ENCODE measurements at regions not wholly inside any gene's neighbourhood (a gene's known extent, or its start where the extent isn't known, plus 50 kb on each side); places are given as distances from the start of the nearest gene placed in this dataset.

DNA sequence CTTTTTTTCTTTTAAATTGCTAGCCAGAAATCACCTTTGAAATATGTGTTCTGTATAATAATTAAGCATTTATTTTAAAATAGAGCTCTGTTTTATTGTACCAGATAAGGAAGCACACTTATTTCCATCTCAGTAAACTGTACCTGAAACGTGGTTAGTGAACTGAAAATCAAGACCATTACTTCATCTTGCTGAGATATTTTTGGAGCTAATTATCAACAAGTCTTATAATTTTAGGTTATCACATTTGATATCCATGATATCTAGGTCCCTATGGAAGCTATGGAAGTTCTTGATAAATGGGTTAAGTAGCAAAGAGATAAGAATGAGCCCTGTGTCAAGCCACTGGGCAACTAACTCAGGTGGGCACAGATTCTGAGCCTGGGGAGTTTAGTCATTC is 187.2 kb downstream of the NFKBIZ start:
- TF ChIP-seq ZNF701 (tag by site-specific recombination; IDR thresholded peaks at IDR 0.05): no peak
- H3K36me3 ChIP-seq (ENCODE audit: control insufficient read depth in 2 of 2, insufficient read depth in 1 of 2, low read length in 2 of 2): no peaks in the 10 kb centered on the region
- no peaks in the 10 kb centered on the region for H3K9me3 ChIP-seq (ENCODE audit: control insufficient read depth, insufficient read depth, low read depth, low read length)
- no peak overlapping the region for H3K27ac ChIP-seq (ENCODE audit: extremely low read depth, low read depth, low read length)
- H3K4me3 ChIP-seq (ENCODE audit: low read depth, low read length): no peak overlapping the region
- H3K4me1 ChIP-seq (ENCODE audit: control insufficient read depth, insufficient read depth, low read length): no peaks in the 10 kb centered on the region
- POLR2A ChIA-PET: no interaction called here
- CTCF ChIA-PET: no interaction called here

DNA sequence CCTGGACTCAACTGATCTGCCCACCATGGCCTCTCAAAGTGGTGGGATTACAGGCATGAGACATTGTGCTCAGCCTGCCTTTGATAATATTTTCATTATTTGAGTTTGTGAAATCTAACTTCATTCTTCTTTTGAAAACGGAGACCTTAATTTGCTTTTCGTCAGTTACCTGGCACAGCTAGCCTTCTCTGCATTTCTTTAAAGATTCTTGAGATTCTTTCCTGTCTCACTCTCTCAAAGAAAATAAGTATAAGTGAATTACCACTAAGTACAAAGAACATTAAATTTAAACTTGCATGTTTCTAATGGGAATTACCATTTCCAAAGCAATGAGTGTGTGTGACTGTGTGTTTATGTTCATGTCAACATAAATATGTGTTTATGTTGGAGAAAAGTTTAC is 187.9 kb downstream of the NFKBIZ start:
- Histone ChIP-seq H3K4me1 (ENCODE audit: control insufficient read depth, insufficient read depth, low read length) (no peaks in the 10 kb centered on the region), H3K27ac (ENCODE audit: extremely low read depth, low read depth, low read length) (no peak overlapping the region), H3K36me3 (ENCODE audit: control insufficient read depth in 2 of 2, insufficient read depth in 1 of 2, low read length in 2 of 2) (no peaks in the 10 kb centered on the region), H3K4me3 (ENCODE audit: low read depth, low read length) (no peak overlapping the region), H3K9me3 (ENCODE audit: control insufficient read depth, insufficient read depth, low read depth, low read length) (no peaks in the 10 kb centered on the region)
- TF ChIP-seq ZNF324 (tag by site-specific recombination; IDR thresholded peaks at IDR 0.05) (no peak), ZNF529 (tag by site-specific recombination; IDR thresholded peaks at IDR 0.05; ENCODE audit: insufficient replicate concordance) (no peak), OSR2 (tag by site-specific recombination; IDR thresholded peaks at IDR 0.05) (no peak), ZNF433 (tag by site-specific recombination; IDR thresholded peaks at IDR 0.05; ENCODE audit: low read depth) (no peak), ZNF626 (tag by site-specific recombination; IDR thresholded peaks at IDR 0.05) (no peak), ZNF830 (tag by site-specific recombination; IDR thresholded peaks at IDR 0.05; ENCODE audit: low read depth) (no peak), ZNF560 (tag by site-specific recombination; IDR thresholded peaks at IDR 0.05; ENCODE audit: borderline replicate concordance) (no peak), GLI4 (tag by site-specific recombination; IDR thresholded peaks at IDR 0.05) (no peak), ZNF785 (tag by site-specific recombination; IDR thresholded peaks at IDR 0.05) (no peak), OVOL3 (tag by site-specific recombination; IDR thresholded peaks at IDR 0.05) (no peak), ZNF660 (tag by site-specific recombination; IDR thresholded peaks at IDR 0.05) (no peak), ZFP3 (tag by site-specific recombination; IDR thresholded peaks at IDR 0.05; ENCODE audit: low read depth) (no peak), KLF1 (tag by site-specific recombination; IDR thresholded peaks at IDR 0.05) (no peak), RBAK (tag by site-specific recombination; IDR thresholded peaks at IDR 0.05) (no peak), BCL11B (tag by site-specific recombination; IDR thresholded peaks at IDR 0.05; ENCODE audit: low read depth) (no peak), ZNF558 (tag by site-specific recombination; IDR thresholded peaks at IDR 0.05) (no peak), HOXA7 (CRISPR knock-in tag; IDR thresholded peaks at IDR 0.05; ENCODE audit: borderline replicate concordance) (no peak)
- TF ChIP-seq, protein P1, sequence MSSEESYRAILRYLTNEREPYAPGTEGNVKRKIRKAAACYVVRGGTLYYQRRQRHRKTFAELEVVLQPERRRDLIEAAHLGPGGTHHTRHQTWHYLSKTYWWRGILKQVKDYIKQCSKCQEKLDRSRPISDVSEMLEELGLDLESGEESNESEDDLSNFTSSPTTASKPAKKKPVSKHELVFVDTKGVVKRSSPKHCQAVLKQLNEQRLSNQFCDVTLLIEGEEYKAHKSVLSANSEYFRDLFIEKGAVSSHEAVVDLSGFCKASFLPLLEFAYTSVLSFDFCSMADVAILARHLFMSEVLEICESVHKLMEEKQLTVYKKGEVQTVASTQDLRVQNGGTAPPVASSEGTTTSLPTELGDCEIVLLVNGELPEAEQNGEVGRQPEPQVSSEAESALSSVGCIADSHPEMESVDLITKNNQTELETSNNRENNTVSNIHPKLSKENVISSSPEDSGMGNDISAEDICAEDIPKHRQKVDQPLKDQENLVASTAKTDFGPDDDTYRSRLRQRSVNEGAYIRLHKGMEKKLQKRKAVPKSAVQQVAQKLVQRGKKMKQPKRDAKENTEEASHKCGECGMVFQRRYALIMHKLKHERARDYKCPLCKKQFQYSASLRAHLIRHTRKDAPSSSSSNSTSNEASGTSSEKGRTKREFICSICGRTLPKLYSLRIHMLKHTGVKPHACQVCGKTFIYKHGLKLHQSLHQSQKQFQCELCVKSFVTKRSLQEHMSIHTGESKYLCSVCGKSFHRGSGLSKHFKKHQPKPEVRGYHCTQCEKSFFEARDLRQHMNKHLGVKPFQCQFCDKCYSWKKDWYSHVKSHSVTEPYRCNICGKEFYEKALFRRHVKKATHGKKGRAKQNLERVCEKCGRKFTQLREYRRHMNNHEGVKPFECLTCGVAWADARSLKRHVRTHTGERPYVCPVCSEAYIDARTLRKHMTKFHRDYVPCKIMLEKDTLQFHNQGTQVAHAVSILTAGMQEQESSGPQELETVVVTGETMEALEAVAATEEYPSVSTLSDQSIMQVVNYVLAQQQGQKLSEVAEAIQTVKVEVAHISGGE (tag by site-specific recombination; conservative IDR thresholded peaks at IDR 0.05; ENCODE audit: low read depth): no peak
- TF ChIP-seq, protein P2, sequence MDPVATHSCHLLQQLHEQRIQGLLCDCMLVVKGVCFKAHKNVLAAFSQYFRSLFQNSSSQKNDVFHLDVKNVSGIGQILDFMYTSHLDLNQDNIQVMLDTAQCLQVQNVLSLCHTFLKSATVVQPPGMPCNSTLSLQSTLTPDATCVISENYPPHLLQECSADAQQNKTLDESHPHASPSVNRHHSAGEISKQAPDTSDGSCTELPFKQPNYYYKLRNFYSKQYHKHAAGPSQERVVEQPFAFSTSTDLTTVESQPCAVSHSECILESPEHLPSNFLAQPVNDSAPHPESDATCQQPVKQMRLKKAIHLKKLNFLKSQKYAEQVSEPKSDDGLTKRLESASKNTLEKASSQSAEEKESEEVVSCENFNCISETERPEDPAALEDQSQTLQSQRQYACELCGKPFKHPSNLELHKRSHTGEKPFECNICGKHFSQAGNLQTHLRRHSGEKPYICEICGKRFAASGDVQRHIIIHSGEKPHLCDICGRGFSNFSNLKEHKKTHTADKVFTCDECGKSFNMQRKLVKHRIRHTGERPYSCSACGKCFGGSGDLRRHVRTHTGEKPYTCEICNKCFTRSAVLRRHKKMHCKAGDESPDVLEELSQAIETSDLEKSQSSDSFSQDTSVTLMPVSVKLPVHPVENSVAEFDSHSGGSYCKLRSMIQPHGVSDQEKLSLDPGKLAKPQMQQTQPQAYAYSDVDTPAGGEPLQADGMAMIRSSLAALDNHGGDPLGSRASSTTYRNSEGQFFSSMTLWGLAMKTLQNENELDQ (tag by site-specific recombination; IDR thresholded peaks at IDR 0.05; ENCODE audit: low read depth): no peak
- CTCF ChIA-PET: interaction anchor here (0.6 to 1.0 kb wide), 2 partner anchors 8 to 143 kb away, joined by 3 read pairs; no protein-coding TSS in a partner anchor
- POLR2A ChIA-PET: interaction anchor here (0.7 kb wide), 1 partner anchor 24 kb away, joined by 3 read pairs; no protein-coding TSS in a partner anchor

Data from HEK293 (cell line).